Testis (tissue), 2 donors: ENCODE measurements at regions not wholly inside any gene's neighbourhood (a gene's known extent, or its start where the extent isn't known, plus 50 kb on each side); places are given as distances from the start of the nearest gene placed in this dataset.

Source experiments
- DNase-seq: peaks from one replicate; pipeline ENCODE4 v3.0.0-alpha.2; 2019
- H3K27ac ChIP-seq, 2 donors: fragments of 200-600 bp; sonication (generic); one replicate each; pipeline ENCODE4 v1.5.1; 2019
- H3K27me3 ChIP-seq: fragments of 200-600 bp; sonication (generic); one replicate; pipeline ENCODE4 v1.5.1; 2019
- H3K36me3 ChIP-seq: fragments of 200-600 bp; sonication (generic); one replicate; pipeline ENCODE4 v1.5.1; 2017; ENCODE audit warnings: low read depth; ENCODE audit errors: missing control alignments
- H3K4me1 ChIP-seq: fragments of 200-600 bp; sonication (generic); one replicate; pipeline ENCODE4 v1.5.1; 2019
- H3K4me3 ChIP-seq, 2 donors: fragments of 200-600 bp; sonication (generic); one replicate each; pipeline ENCODE4 v1.5.1; 2017 to 2019
- H3K9me3 ChIP-seq: fragments of 200-600 bp; sonication (generic); one replicate; pipeline ENCODE4 v1.5.1; 2017
- POLR2A ChIP-seq: fragments of 450-650 bp; IDR thresholded peaks from one replicate; pipeline ENCODE4 v1.6.1; 2017; ENCODE audit warnings: antibody characterized with exemption, mild to moderate bottlenecking, moderate library complexity
- WGBS, 2 donors: methylation state at CpG; one replicate each; pipeline ENCODE4 v1.1.5; 2018; 5-methylcytosine and 5-hydroxymethylcytosine counted together
- intact Hi-C: fragments of 100-400 bp; cut with DNase I; formaldehyde crosslinking; loops from one replicate; pipeline ENCODE4 v1.15.1; 2023; ENCODE audit warnings: low total_unique reads
- TF ChIP-seq, protein P1 (sequence below), 3 experiments: fragments of 450-650 bp in 2 of 3; fragments of 200-600 bp in 1 of 3; sonication (generic) in 1 of 3; IDR thresholded peaks; one replicate each; pipeline ENCODE4 v1.5.1; 2016 to 2019; ENCODE audit warnings: antibody characterized with exemption in 3 of 3, mild to moderate bottlenecking in 2 of 3, moderate library complexity in 1 of 3

DNA sequence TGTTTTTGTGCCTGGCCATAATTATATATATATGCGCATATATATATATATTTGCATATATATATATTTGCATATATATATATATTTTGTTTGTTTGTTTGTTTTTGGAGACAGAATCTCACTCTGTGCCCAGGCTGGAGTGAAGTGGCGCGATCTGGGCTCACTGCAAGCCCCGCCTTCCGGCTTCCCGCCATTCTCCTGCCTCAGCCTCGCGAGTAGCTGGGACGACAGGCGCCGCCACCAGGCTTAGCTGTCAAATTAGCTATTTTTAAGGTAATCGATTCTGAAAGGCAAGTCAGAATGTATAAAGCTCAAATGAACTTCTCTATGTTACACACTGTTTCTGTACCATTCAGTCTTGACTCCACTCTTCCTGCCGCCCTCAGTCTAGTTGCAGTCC, 273.3 kb downstream of the TRIML1 start:
- 38 to 79% methylated on average over 13 of the region's 13 CpGs for WGBS, 2 donors

DNA sequence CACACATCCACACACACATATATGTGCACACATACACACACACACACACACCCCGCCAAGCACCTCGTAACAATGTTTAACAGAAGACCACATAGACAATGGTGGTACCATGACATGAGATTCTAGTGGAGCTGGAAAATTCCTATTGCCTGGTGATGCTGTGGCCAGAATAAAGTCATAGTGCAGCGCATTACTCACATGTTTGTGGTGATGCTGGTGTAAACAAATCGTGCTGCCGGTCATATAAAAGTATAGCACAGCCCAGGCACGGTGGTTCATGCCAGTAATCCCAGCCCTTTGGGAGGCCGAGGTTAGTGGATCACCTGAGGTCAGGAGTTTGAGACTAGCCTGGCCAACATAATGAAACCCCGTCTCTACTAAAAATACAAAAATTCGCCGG, 275.2 kb downstream of the TRIML1 start:
- Histone ChIP-seq H3K4me1 (no peaks in the 10 kb centered on the region), H3K9me3 (no peaks in the 10 kb centered on the region), H3K4me3 (no peak overlapping the region), H3K36me3 (no peaks in the 10 kb centered on the region), H3K27ac (no peak overlapping the region), H3K27me3 (no peaks in the 10 kb centered on the region)
- WGBS, 2 donors, result 93 to 99% methylated on average over 10 of the region's 10 CpGs
- intact Hi-C loops, result no loop called here
- TF ChIP-seq, protein P1, sequence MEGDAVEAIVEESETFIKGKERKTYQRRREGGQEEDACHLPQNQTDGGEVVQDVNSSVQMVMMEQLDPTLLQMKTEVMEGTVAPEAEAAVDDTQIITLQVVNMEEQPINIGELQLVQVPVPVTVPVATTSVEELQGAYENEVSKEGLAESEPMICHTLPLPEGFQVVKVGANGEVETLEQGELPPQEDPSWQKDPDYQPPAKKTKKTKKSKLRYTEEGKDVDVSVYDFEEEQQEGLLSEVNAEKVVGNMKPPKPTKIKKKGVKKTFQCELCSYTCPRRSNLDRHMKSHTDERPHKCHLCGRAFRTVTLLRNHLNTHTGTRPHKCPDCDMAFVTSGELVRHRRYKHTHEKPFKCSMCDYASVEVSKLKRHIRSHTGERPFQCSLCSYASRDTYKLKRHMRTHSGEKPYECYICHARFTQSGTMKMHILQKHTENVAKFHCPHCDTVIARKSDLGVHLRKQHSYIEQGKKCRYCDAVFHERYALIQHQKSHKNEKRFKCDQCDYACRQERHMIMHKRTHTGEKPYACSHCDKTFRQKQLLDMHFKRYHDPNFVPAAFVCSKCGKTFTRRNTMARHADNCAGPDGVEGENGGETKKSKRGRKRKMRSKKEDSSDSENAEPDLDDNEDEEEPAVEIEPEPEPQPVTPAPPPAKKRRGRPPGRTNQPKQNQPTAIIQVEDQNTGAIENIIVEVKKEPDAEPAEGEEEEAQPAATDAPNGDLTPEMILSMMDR (IDR thresholded peaks at IDR 0.05), result no peak
- TF ChIP-seq POLR2A, result no peak
- DNase-seq, result no peak

More for the DNA sequence above, 273.3 kb downstream of the TRIML1 start:
- Histone ChIP-seq H3K27me3 (no peaks in the 10 kb centered on the region), H3K36me3 (no peaks in the 10 kb centered on the region), H3K9me3 (no peaks in the 10 kb centered on the region), H3K4me3 (peak overlapping the region; percentile 39 to 60), H3K27ac (no peak overlapping the region), H3K4me1 (peaks cover 2% of the 10 kb centered on the region)
- peak; percentile 46 for DNase-seq
- intact Hi-C loops, result no loop called here
- TF ChIP-seq POLR2A, result no peak
- TF ChIP-seq, protein P1 (IDR thresholded peaks at IDR 0.05), result no peak

DNA sequence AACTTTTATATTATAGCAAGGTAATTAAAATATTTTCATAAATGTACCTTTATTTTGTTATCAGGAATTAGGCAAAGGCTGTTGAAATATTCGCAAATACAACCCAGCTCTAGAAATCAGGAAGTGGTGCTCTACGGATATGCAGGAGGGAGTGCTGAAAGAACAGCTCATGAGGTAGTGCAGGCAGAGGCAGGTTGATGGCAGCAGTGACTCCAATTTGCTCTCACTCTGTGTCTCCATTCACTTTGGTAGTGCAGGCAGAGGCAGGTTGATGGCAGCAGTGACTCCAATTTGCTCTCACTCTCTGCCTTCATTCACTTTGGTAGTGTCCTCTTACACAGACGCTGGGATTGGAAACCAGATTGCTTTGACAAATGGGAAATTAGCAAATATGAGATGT, 277.9 kb downstream of the TRIML1 start:
- Histone ChIP-seq H3K36me3 (no peaks in the 10 kb centered on the region), H3K4me3 (no peak overlapping the region), H3K27ac (no peak overlapping the region), H3K9me3 (no peaks in the 10 kb centered on the region), H3K4me1 (no peaks in the 10 kb centered on the region), H3K27me3 (no peaks in the 10 kb centered on the region)
- no peak for TF ChIP-seq POLR2A
- TF ChIP-seq, protein P1 (IDR thresholded peaks at IDR 0.05), result no peak
- WGBS, 2 donors, result 58 to 63% methylated on average over 3 of the region's 3 CpGs
- no peak for DNase-seq
- intact Hi-C loops, result no loop called here

DNA sequence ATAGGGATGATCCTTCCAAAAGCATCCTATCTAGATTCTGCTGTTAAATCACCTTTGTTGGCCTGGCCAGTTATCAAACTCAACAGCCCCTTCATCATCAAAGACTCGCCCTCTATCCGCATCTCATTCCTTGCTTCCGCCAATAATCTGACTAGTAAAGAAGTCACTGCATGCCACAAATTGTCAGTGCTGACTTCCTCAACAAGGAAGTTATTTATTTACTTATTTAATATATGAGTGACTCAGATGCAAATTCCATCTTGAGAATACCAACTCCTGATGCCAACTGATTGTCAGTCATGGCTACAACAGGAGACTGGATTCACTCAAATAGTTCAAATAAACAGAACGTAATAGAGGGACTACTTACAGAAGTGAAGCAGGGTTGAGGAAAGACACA, 283.8 kb downstream of the TRIML1 start:
- H3K27me3 ChIP-seq, result no peaks in the 10 kb centered on the region
- no peak for DNase-seq
- no peak for TF ChIP-seq POLR2A
- TF ChIP-seq, protein P1 (IDR thresholded peaks at IDR 0.05), result no peak
- H3K9me3 ChIP-seq, result no peaks in the 10 kb centered on the region
- intact Hi-C loops, result no loop called here
- no peak overlapping the region for H3K4me3 ChIP-seq
- no peaks in the 10 kb centered on the region for H3K36me3 ChIP-seq
- H3K27ac ChIP-seq, result no peak overlapping the region
- WGBS, 2 donors, result 82 to 91% methylated on average over 4 of the region's 4 CpGs
- no peaks in the 10 kb centered on the region for H3K4me1 ChIP-seq

DNA sequence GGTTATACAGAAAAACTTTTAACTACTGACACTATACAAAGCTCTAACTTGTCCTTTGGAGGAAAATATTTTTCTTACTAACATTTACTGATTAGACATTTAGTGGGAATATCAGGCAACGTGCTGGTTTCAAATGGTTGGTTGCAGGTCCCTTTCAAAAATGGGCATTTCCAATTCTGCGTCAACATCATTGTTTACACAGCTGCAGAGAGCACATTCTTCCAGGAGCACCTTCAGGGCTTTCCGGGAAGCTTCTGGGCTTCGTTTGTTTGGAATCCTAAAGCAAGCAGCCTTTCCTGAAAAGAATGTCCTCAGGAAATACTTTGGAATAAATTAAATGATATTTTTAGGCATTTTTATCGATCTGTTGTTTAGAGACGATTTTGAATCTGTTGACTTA, 289.7 kb downstream of the TRIML1 start:
- intact Hi-C loops, result no loop called here
- H3K9me3 ChIP-seq, result no peaks in the 10 kb centered on the region
- no peaks in the 10 kb centered on the region for H3K36me3 ChIP-seq
- TF ChIP-seq, protein P1 (IDR thresholded peaks at IDR 0.05), result no peak
- no peak for TF ChIP-seq POLR2A
- H3K27ac ChIP-seq, result no peak overlapping the region
- no peak overlapping the region for H3K4me3 ChIP-seq
- H3K27me3 ChIP-seq, result no peaks in the 10 kb centered on the region
- DNase-seq, result no peak
- H3K4me1 ChIP-seq, result no peaks in the 10 kb centered on the region
- 34% methylated on average over 6 of the region's 6 CpGs for WGBS, 2 donors
